HEK293 (cell line): ENCODE measurements at regions not wholly inside any gene's neighbourhood (a gene's known extent, or its start where the extent isn't known, plus 50 kb on each side); places are given as distances from the start of the nearest gene placed in this dataset.

Experiments
- CTCF ChIP-seq: fragments of 450-650 bp; formaldehyde crosslinking; IDR thresholded peaks from 2 replicates; pipeline ENCODE4 v1.5.1; 2016; ENCODE audit warnings: missing biosample characterization, missing genetic modification characterization
- KLF10 ChIP-seq: fragments of 450-650 bp; IDR thresholded peaks from 2 replicates; pipeline ENCODE4 v1.5.1; 2018; ENCODE audit warnings: missing biosample characterization, mild to moderate bottlenecking, missing genetic modification characterization
- PATZ1 ChIP-seq: fragments of 450-650 bp; formaldehyde crosslinking; IDR thresholded peaks from 2 replicates; pipeline ENCODE4 v1.5.1; 2016; ENCODE audit warnings: missing biosample characterization, missing genetic modification characterization
- REST ChIP-seq: fragments of 450-650 bp; formaldehyde crosslinking; IDR thresholded peaks from 2 replicates; pipeline ENCODE4 v1.5.1; 2016; ENCODE audit warnings: missing biosample characterization, missing genetic modification characterization
- TCF7L2 ChIP-seq: IDR thresholded peaks from 2 replicates; pipeline ENCODE4 v1.6.1; 2011; ENCODE audit warnings: low read depth, mild to moderate bottlenecking, inconsistent platforms, low read length, moderate library complexity, borderline replicate concordance
- ZNF292 ChIP-seq: fragments of 450-650 bp; formaldehyde crosslinking; IDR thresholded peaks from 2 replicates; pipeline ENCODE4 v1.5.1; 2016; ENCODE audit warnings: low read depth, missing biosample characterization, missing genetic modification characterization, borderline replicate concordance
- ZNF639 ChIP-seq: fragments of 450-650 bp; formaldehyde crosslinking; IDR thresholded peaks from 2 replicates; pipeline ENCODE4 v1.5.1; 2016; ENCODE audit warnings: missing biosample characterization, missing genetic modification characterization
- ZNF76 ChIP-seq: fragments of 450-650 bp; formaldehyde crosslinking; IDR thresholded peaks from 2 replicates; pipeline ENCODE4; 2016; ENCODE audit warnings: low read depth, missing biosample characterization, missing genetic modification characterization, borderline replicate concordance
- ZSCAN18 ChIP-seq: fragments of 450-650 bp; formaldehyde crosslinking; IDR thresholded peaks from 2 replicates; pipeline ENCODE4 v1.5.1; 2016; ENCODE audit warnings: missing biosample characterization, missing genetic modification characterization

GRCh38 chr12:4847713-4848112 lies 62.0 kb upstream of the KCNA1 start:
- TF ChIP-seq CTCF (tag by site-specific recombination) (no peak), KLF10 (tag by site-specific recombination) (no peak), ZNF292 (tag by site-specific recombination) (no peak), ZNF639 (no peak), TCF7L2 (no peak), PATZ1 (tag by site-specific recombination) (no peak), REST (tag by site-specific recombination) (no peak), ZNF76 (tag by site-specific recombination) (no peak), ZSCAN18 (tag by site-specific recombination) (no peak)
